ENCODE measurements at regions not wholly inside any gene's neighbourhood (a gene's known extent, or its start where the extent isn't known, plus 50 kb on each side); places are given as distances from the start of the nearest gene placed in this dataset.

- TF ChIP-seq CTCF (conservative IDR thresholded peaks at IDR 0.05; ENCODE audit: low read depth, low read length) = no peak
- no peak for TF ChIP-seq EZH2 (IDR thresholded peaks at IDR 0.05; ENCODE audit: low read length, unreplicated experiment)
- TF ChIP-seq EZH2phosphoT487 (IDR thresholded peaks at IDR 0.05; ENCODE audit: borderline replicate concordance, low read length) = no peak
Measured at GRCh38 chr4:138698641-138699040, 316.9 kb upstream of the NOCT start.

Data from PC-3 (cell line).